Stomach smooth muscle (tissue), 2 donors: ENCODE measurements at regions not wholly inside any gene's neighbourhood (a gene's known extent, or its start where the extent isn't known, plus 50 kb on each side); places are given as distances from the start of the nearest gene placed in this dataset.
"Not testable (repeated sequence)": the region's sequence is repeated elsewhere in the genome, so short reads cannot be mapped to it uniquely, and the experiment has no call there.

Experiments
- H3K27ac ChIP-seq: one replicate; pipeline ENCODE4 v1.7.0; 2013; ENCODE audit warnings: mild to moderate bottlenecking, low read length, inconsistent platforms
- H3K27me3 ChIP-seq, 2 donors: one replicate each; pipeline ENCODE4 v1.7.0; 2013; ENCODE audit warnings: low read length in 2 of 2; ENCODE audit not compliant: insufficient read depth in 2 of 2, control insufficient read depth in 1 of 2
- H3K36me3 ChIP-seq, 2 donors: one replicate each; pipeline ENCODE4 v1.7.0; 2013; ENCODE audit warnings: low read length in 2 of 2; ENCODE audit not compliant: control insufficient read depth in 2 of 2, insufficient read depth in 2 of 2
- H3K4me1 ChIP-seq: one replicate; pipeline ENCODE4 v1.7.0; 2013; ENCODE audit warnings: low read length; ENCODE audit not compliant: control insufficient read depth, insufficient read depth
- H3K4me3 ChIP-seq, 2 donors: one replicate each; pipeline ENCODE4 v1.7.0; 2013; ENCODE audit warnings: low read length in 2 of 2
- H3K9ac ChIP-seq, 2 donors: one replicate each; pipeline ENCODE4 v1.7.0; 2013; ENCODE audit warnings: low read length in 2 of 2, mild to moderate bottlenecking in 1 of 2
- H3K9me3 ChIP-seq, 2 donors: one replicate each; pipeline ENCODE4 v1.7.0; 2013; ENCODE audit warnings: low read length in 2 of 2; ENCODE audit not compliant: control insufficient read depth in 2 of 2
- donor health status: healthy.
- donor health status: Pancreatic carcinoma.

GRCh38 chr9:99637641-99638040 is 184.0 kb upstream of the NR4A3 start:
- Histone ChIP-seq H3K4me3 (no peak overlapping the region), H3K27ac (no peak overlapping the region), H3K9me3 (no peaks in the 10 kb centered on the region), H3K9ac (no peak overlapping the region), H3K4me1 (no peaks in the 10 kb centered on the region), H3K36me3 (no peaks in the 10 kb centered on the region), H3K27me3 (no peaks in the 10 kb centered on the region)

DNA sequence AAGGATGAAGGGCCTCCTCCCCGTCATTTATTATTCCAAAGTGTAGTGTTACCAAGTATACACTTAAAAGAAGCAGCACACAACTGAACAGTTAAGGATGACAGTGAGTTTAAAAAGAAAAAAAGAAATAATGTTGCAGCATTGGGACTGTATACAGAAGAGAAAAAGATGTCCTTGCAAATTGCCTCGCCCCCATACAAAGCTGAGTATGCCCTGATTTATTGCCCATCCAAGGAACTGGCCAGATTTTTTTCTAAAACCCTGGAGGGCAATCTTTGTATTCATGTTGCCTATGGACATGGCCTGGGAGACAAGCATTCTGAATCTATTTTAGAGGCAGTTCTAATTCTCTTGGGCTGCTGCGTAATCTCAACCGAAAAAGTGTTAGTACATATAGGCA is 182.7 kb upstream of the NR4A3 start:
- Histone ChIP-seq H3K4me1 (no peaks in the 10 kb centered on the region), H3K27me3 (no peaks in the 10 kb centered on the region), H3K27ac (no peak overlapping the region), H3K9me3 (no peaks in the 10 kb centered on the region), H3K36me3 (no peaks in the 10 kb centered on the region), H3K4me3 (no peak overlapping the region), H3K9ac (no peak overlapping the region)

GRCh38 chr9:99647604-99648003 is 174.1 kb upstream of the NR4A3 start:
- Histone ChIP-seq H3K36me3 (no peaks in the 10 kb centered on the region), H3K4me3 (no peak overlapping the region), H3K9me3 (no peaks in the 10 kb centered on the region), H3K9ac (no peak overlapping the region), H3K4me1 (no peaks in the 10 kb centered on the region), H3K27me3 (no peaks in the 10 kb centered on the region), H3K27ac (no peak overlapping the region)

- Histone ChIP-seq H3K9me3 (no peaks in the 10 kb centered on the region), H3K9ac (no peak overlapping the region), H3K4me3 (no peak overlapping the region), H3K27ac (no peak overlapping the region), H3K27me3 (no peaks in the 10 kb centered on the region), H3K36me3 (no peaks in the 10 kb centered on the region), H3K4me1 (no peaks in the 10 kb centered on the region)
Measured at GRCh38 chr9:99650187-99650874, 171.4 kb upstream of the NR4A3 start.

DNA sequence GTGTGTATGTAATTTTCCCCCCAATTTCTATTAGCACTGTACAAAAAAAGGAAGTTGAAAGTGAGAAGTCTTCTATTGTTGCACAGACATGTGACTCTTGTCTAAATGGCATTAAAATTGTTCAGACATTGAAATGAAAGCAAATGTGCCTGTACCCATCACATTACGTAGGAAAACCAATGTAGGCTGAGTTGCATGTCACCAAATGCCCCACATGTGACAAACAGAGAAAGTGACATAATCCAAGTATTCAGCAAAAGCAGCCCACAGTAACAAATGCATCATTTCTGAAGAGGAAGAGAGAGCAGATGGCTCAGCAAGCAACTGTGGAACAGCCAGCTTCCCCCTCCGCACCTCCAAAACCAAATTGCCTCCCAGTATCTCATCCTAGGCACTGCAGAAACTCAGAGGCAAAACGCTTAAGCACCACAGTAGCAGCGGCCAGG is 161.5 kb upstream of the NR4A3 start:
- H3K36me3 ChIP-seq: no peaks in the 10 kb centered on the region
- H3K4me3 ChIP-seq: no peak overlapping the region
- H3K27ac ChIP-seq: no peak overlapping the region
- H3K4me1 ChIP-seq: no peaks in the 10 kb centered on the region
- no peaks in the 10 kb centered on the region for H3K27me3 ChIP-seq
- H3K9me3 ChIP-seq: no peaks in the 10 kb centered on the region
- H3K9ac ChIP-seq: no peak overlapping the region

DNA sequence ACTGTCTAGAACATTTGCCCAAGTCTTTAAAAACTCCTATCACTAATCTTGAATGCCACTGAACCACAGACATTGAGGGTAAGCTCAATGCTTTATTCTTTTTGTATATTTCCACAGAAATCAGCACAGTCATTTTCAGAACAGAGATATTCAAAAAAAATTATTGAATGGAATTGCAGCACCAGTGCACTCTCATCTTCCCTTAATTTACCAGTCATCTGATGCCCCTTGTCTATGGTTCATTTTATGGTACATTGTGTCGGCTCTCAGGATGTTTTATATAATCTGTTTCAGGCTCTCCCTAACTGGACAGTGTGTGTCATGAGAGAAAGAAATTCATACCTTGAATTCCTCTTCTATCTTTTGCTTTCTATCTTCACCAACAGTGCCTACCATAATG is 158.4 kb upstream of the NR4A3 start:
- H3K9me3 ChIP-seq: no peaks in the 10 kb centered on the region
- no peaks in the 10 kb centered on the region for H3K4me1 ChIP-seq
- H3K36me3 ChIP-seq: no peaks in the 10 kb centered on the region
- no peak overlapping the region for H3K27ac ChIP-seq
- no peak overlapping the region for H3K9ac ChIP-seq
- no peaks in the 10 kb centered on the region for H3K27me3 ChIP-seq
- no peak overlapping the region for H3K4me3 ChIP-seq

- H3K4me3 ChIP-seq: no peak overlapping the region
- H3K9ac ChIP-seq: no peak overlapping the region
- H3K4me1 ChIP-seq: no peaks in the 10 kb centered on the region
- no peaks in the 10 kb centered on the region for H3K27me3 ChIP-seq
- H3K36me3 ChIP-seq: no peaks in the 10 kb centered on the region
- no peaks in the 10 kb centered on the region for H3K9me3 ChIP-seq
- no peak overlapping the region for H3K27ac ChIP-seq
Measured at GRCh38 chr9:99663856-99664255, 157.8 kb upstream of the NR4A3 start.

DNA sequence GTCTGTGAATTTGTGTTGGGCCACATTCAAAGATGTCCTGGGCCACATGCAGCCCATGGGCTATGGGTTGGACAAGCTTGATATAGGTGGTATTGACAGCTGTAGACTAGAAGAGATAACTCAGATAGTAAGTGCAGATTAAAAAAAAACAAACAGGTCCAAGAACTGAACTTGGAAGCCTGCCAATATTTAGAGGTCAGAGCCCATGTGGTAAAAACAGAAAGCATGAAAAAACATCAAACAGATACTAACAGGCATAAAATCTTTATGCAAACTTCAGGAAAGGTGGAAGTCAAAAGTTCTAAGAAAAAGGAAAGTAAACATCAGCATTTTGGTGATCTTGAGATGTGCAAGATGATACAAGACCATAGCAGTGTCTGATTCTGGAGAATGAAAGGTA is 155.1 kb upstream of the NR4A3 start:
- H3K36me3 ChIP-seq: no peaks in the 10 kb centered on the region
- H3K27me3 ChIP-seq: no peaks in the 10 kb centered on the region
- no peaks in the 10 kb centered on the region for H3K9me3 ChIP-seq
- no peak overlapping the region for H3K4me3 ChIP-seq
- no peak overlapping the region for H3K9ac ChIP-seq
- H3K27ac ChIP-seq: no peak overlapping the region
- H3K4me1 ChIP-seq: no peaks in the 10 kb centered on the region

DNA sequence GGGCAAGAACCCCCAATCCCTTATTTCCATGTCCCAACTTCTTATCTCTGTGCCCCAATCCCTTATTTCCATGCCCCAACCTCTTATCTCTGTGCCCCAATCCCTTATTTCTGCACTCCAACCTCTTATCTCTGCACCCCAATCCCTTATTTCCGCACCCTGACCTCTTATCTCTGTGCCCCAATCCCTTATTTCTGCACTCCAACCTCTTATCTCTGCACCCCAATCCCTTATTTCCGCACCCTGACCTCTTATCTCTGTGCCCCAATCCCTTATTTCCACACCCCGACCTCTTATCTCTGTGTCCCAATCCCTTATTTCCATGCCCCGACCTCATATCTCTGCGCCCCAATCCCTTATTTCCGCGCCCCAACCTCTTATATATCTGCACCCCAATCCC is 150.8 kb upstream of the NR4A3 start:
- H3K36me3 ChIP-seq, H3K27me3 ChIP-seq, H3K4me3 ChIP-seq, H3K27ac ChIP-seq, H3K9me3 ChIP-seq, H3K4me1 ChIP-seq, H3K9ac ChIP-seq: not testable (repeated sequence)

DNA sequence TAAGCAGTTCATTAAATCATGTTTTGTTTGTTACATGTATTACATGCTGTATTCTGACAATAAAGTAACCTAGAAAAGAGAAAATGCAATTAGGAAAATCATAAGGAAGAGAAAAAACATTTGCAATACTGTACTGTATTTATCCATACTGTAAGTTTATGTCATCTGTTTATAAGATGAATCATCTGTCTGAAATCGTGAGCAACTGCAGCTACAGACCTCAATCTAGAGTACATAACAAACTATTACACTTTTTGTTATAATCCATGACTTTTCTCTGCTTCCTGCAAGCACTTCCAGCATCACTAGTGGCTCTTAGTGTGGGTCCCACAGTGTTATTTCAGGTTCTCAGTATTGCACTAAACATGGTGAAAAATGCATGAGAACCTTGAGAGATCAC is 144.4 kb upstream of the NR4A3 start:
- no peak overlapping the region for H3K4me3 ChIP-seq
- H3K9ac ChIP-seq: no peak overlapping the region
- H3K9me3 ChIP-seq: peaks cover 0 to under 1% of the 10 kb centered on the region in 2 donors
- no peaks in the 10 kb centered on the region for H3K36me3 ChIP-seq
- H3K27me3 ChIP-seq: no peaks in the 10 kb centered on the region
- no peak overlapping the region for H3K27ac ChIP-seq
- no peaks in the 10 kb centered on the region for H3K4me1 ChIP-seq

DNA sequence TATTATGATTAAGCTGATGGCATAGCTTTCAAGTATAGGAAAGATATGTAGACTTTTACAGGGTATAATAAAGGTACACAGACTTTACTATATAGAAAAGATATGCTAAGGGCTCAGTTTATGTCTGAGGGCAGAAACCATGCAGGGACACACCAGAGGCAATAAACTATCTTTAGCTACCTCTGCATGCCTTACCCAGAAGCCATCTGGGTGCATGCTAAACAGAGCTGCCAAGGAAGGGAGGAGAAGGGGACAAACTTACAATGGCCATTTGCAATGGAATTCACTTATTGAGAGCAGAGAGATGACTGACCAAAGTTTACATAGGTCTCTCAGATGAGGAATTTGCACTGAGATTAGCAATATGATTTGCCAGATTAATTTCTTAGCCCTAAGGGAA is 143.1 kb upstream of the NR4A3 start:
- Histone ChIP-seq H3K27ac (no peak overlapping the region), H3K9ac (no peak overlapping the region)

More for the DNA sequence above, 143.1 kb upstream of the NR4A3 start:
- Histone ChIP-seq H3K4me1 (no peaks in the 10 kb centered on the region), H3K4me3 (no peak overlapping the region), H3K27me3 (no peaks in the 10 kb centered on the region), H3K9me3 (peaks cover 0 to 3% of the 10 kb centered on the region in 2 donors), H3K36me3 (no peaks in the 10 kb centered on the region)
